ENCODE measurements at regions not wholly inside any gene's neighbourhood (a gene's known extent, or its start where the extent isn't known, plus 50 kb on each side); places are given as distances from the start of the nearest gene placed in this dataset.

DNA sequence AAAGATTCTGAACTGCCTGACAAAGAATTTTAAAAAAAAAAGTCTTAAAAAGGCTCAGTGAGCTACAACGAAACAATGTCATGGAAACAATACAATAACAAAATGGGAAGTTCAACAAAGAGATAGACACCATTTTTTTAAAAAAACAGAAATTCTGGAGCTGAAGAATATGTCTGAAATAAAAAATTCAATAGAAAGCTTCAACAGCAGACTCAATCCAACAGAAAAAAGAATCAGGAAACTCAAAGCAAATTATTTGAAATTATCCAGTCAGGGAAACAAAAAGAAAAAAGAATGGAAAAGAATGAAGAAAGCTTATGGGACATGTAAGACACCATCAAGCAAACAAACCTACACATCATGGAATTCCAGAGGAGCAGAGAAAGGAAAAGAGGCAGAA lies 118.5 kb upstream of the LGR5 start:
- Histone ChIP-seq H3K23ac (ENCODE audit: insufficient read length, low read depth, low read length) (no peak overlapping the region), H3K23me2 (ENCODE audit: insufficient read length, low read depth, low read length, poor library complexity, severe bottlenecking) (no peaks in the 10 kb centered on the region), H3K79me2 (ENCODE audit: insufficient read depth, low read length) (no peaks in the 10 kb centered on the region), H3K4me1 (ENCODE audit: insufficient read depth, low read length) (no peaks in the 10 kb centered on the region), H3K56ac (ENCODE audit: insufficient read length, low read depth, low read length) (no peak overlapping the region), H3K27me3 (ENCODE audit: insufficient read depth, low read length) (no peaks in the 10 kb centered on the region), H3K14ac (ENCODE audit: insufficient read depth, low read length) (no peak overlapping the region), H3K9ac (ENCODE audit: extremely low read depth, insufficient read length, low read length) (no peak overlapping the region), H3K27ac (ENCODE audit: insufficient read length, low read depth, low read length) (no peak overlapping the region), H3K4me2 (ENCODE audit: insufficient read depth, insufficient read length, low read length) (no peak overlapping the region), H2BK5ac (ENCODE audit: insufficient read length, low read length) (no peak overlapping the region), H3K4ac (ENCODE audit: low read depth, low read length) (no peak overlapping the region), H3K79me1 (ENCODE audit: insufficient read depth, low read depth, low read length, poor library complexity, severe bottlenecking) (no peaks in the 10 kb centered on the region), H2BK15ac (ENCODE audit: low read depth, low read length) (no peak overlapping the region), H4K5ac (ENCODE audit: insufficient read length, low read depth, low read length) (no peak overlapping the region), H4K8ac (replicated peaks; ENCODE audit: insufficient read length, low read depth, low read length) (no peak overlapping the region), H3K9me3 (ENCODE audit: control insufficient read depth, low read depth, low read length) (peaks cover 7% of the 10 kb centered on the region), H2AFZ (ENCODE audit: low read length) (no peak overlapping the region), H4K20me1 (ENCODE audit: control insufficient read depth, insufficient read depth, insufficient read length) (no peaks in the 10 kb centered on the region), H2BK120ac (ENCODE audit: low read depth, low read length, poor library complexity, severe bottlenecking) (no peak overlapping the region), H2BK12ac (ENCODE audit: insufficient read length, low read depth, low read length) (no peak overlapping the region), H3K18ac (ENCODE audit: insufficient read length, low read depth, low read length) (no peak overlapping the region), H2BK20ac (ENCODE audit: low read depth, low read length, poor library complexity, severe bottlenecking) (no peak overlapping the region), H2AK5ac (ENCODE audit: insufficient read length, low read length) (no peak overlapping the region), H4K91ac (ENCODE audit: insufficient read length, low read depth, low read length) (no peak overlapping the region), H3T11ph (ENCODE audit: low read length) (no peak overlapping the region)
- Mint-ChIP-seq H3K4me1 (peaks cover 0 to under 1% of the 10 kb centered on the region in 2 experiments; a peak in 1 of 4 replicates), H3K4me3 (no peak overlapping the region), H3K9me3 (peaks cover 21 to 22% of the 10 kb centered on the region in 2 experiments), H3K27me3 (ENCODE audit: low read depth) (no peaks in the 10 kb centered on the region), H3K36me3 (ENCODE audit: insufficient read depth in 1 of 3, low read depth in 3 of 3) (peaks cover 14 to 31% (median 18%) of the 10 kb centered on the region in 3 experiments), H3K27ac (no peak overlapping the region)
- no peak for DNase-seq
- TF ChIP-seq, protein P1, sequence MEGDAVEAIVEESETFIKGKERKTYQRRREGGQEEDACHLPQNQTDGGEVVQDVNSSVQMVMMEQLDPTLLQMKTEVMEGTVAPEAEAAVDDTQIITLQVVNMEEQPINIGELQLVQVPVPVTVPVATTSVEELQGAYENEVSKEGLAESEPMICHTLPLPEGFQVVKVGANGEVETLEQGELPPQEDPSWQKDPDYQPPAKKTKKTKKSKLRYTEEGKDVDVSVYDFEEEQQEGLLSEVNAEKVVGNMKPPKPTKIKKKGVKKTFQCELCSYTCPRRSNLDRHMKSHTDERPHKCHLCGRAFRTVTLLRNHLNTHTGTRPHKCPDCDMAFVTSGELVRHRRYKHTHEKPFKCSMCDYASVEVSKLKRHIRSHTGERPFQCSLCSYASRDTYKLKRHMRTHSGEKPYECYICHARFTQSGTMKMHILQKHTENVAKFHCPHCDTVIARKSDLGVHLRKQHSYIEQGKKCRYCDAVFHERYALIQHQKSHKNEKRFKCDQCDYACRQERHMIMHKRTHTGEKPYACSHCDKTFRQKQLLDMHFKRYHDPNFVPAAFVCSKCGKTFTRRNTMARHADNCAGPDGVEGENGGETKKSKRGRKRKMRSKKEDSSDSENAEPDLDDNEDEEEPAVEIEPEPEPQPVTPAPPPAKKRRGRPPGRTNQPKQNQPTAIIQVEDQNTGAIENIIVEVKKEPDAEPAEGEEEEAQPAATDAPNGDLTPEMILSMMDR (conservative IDR thresholded peaks at IDR 0.05), result no peak
- WGBS (ENCODE audit: extremely low coverage, insufficient read length, low lambda C conversion rate), result no CpG with 5 or more reads among the region's 1 CpG
